HG03460 (cell line): ENCODE measurements at regions not wholly inside any gene's neighbourhood (a gene's known extent, or its start where the extent isn't known, plus 50 kb on each side); places are given as distances from the start of the nearest gene placed in this dataset.
"Not testable (repeated sequence)": the region's sequence is repeated elsewhere in the genome, so short reads cannot be mapped to it uniquely, and the experiment has no call there.

ENCODE experiments used
- ATAC-seq: cut with Tn5 transposase; IDR thresholded peaks from one replicate; pipeline ENCODE4 v1.9.1; 2021; ENCODE audit not compliant: unreplicated experiment

DNA sequence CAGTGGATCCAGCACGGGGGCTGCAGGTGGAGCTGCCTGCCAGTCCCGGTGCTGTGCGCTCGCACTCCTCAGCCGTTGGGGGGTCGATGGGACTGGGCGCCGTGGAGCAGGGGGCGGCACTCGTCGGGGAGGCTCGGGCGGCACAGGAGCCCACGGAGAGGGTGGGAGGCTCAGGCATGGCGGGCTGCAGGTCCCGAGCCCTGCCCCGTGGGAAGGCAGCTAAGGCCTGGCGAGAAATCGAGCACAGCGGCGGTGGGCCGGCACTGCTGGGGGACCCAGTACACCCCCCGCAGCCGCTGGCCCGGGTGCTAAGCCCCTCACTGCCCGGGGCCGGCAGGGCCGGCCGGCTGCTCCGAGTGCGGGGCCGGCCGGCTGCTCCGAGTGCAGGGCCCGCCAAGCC is 52.3 kb upstream of the MARK1 start:
- not testable (repeated sequence) for ATAC-seq

DNA sequence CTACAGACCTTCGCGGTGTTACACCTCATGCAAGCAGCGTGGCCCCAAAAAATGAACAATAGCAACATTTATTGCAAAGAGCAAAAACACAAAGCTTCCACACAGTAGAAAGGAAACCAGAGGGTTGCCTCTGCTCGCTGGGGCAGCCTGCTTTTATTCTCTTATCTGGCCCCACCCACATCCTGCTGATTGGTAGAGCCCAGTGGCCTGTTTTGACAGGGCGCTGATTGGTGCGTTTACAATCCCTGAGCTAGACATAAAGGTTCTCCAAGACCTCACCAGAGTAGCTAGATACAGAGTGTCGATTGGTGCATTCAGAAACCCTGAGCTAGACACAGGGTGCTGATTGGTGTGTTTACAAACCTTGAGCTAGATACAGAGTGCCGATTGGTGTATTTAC is 52.8 kb upstream of the MARK1 start:
- not testable (repeated sequence) for ATAC-seq

- no peak for ATAC-seq
Observed at GRCh38 chr1:220473440-220473839, 54.5 kb upstream of the MARK1 start.

DNA sequence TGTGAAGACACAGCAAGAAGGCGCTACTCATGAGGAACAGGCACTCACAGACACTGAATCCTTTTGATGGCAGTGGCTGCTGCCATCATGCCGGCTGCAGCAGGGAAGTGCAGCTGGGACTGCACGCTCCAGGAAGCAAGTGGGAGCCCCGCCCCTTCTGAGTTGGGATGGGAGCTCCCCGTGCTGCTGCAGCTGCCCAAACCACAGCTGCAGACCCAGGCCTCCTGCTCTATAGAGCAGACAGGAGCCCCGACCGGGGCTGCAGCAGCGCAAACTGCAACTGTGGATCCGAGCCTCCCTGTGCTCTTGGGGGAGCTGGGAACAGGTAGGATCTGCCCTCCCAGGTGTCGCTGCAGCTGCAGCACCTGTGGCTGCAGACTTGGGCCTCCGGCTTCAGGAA is 65.2 kb upstream of the MARK1 start:
- ATAC-seq: no peak

DNA sequence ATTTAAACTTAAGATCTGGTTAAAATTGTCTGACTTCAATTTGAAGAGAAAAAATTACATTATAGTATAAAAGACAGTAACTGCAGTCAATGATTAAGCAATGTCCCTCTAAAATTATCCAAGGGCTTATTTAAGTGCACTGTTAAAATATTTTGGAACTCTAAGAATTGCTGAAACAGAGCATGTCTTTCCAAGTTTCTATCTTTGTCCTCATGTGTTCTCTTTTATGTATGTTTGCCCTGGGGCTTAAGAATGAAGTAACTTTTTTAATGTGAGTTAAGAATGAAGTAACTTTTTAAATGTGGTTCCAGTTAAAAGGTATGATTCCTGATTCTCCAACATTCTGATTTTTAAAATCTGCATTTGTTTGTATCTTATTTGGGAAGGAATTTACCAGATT is 69.0 kb upstream of the MARK1 start:
- no peak for ATAC-seq

- no peak for ATAC-seq
Observed at GRCh38 chr1:220457957-220458609, 69.9 kb upstream of the MARK1 start.

GRCh38 chr1:220455559-220455958 is 72.4 kb upstream of the MARK1 start:
- ATAC-seq: no peak

GRCh38 chr1:220454155-220454777 is 73.7 kb upstream of the MARK1 start:
- ATAC-seq: no peak

GRCh38 chr1:220453371-220453770 is 74.6 kb upstream of the MARK1 start:
- ATAC-seq: no peak

DNA sequence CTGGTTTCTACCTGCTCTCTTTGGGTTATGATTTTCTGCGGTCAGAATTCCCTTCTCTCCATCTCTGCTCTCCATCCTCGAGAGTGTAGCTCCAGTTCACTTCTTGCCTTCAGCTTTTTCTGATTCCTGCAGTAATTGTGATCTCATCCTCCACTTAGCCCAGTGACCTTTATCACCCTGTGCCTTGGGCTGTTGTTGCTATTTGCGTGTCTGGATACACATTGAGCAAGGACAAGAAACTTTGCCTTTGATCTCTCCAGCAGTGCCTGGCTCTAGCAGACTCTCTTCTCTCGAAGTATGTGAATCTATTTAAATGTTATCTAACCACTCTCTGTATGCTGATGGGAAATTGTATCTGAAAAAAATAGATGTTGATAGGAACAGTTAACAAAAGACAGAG is 76.4 kb upstream of the MARK1 start:
- ATAC-seq: no peak

- no peak for ATAC-seq
Observed at GRCh38 chr1:220450927-220451326, 77.0 kb upstream of the MARK1 start.

DNA sequence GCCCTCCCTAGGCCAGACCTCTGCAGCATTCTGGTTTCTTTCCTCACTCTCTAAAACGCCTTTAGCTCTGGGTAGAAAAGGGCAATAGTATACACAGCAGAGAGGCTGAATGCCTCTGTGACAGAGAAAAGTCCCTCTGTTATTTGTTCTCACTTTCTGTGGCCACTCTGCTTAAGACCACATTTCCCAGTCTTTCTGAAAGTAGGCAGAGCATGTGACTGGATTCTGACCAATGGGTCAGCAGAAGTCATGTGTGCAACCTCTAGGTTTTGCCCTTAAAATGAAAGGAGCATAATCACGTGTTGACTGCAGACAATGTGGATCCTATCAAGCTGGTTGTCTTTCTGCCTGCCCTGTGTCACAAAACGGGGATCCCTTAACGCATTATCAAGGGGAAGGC is 79.7 kb upstream of the MARK1 start:
- ATAC-seq: no peak

- ATAC-seq: not testable (repeated sequence)
Observed at GRCh38 chr1:220444586-220444985, 83.3 kb upstream of the MARK1 start.

DNA sequence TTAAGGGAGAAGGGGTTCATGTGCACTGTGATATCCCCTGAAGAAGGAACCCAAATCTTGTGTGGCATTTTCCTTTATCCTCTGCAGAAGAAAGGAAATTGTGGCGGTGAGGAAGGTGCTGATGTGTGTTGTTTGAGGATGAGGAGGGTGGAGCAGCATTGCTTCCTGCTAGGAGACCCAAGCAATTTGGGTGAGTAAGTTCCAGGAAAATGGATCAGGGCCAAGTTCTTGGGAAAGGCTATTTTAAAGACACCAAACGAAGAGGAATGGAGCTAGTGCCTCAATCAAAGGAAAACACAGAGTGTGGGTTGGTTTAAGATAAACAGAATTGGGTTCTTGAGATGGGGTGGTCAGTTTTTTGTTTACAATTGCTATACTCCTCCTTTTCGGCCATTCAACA is 86.7 kb upstream of the MARK1 start:
- no peak for ATAC-seq

GRCh38 chr1:220438741-220439140 is 89.2 kb upstream of the MARK1 start:
- no peak for ATAC-seq

DNA sequence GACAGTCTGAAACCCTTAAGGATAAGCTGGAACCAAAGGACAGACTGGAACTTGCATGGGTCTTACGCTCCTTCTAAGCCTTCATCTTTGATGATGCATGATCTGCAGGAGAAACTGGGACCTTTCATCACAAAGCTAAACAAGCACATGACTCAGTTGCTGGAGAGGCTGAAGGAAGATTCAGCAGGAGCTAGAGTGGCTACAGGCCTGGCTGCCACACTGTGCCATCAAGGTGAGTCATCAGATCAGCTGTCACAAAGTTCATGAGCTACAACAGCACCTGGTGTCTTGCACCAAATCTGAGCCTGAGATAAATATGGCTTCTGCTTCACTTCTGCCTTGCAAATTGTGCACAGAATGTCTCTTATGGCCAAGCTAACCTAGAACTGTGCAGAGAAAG is 95.5 kb upstream of the MARK1 start:
- no peak for ATAC-seq

DNA sequence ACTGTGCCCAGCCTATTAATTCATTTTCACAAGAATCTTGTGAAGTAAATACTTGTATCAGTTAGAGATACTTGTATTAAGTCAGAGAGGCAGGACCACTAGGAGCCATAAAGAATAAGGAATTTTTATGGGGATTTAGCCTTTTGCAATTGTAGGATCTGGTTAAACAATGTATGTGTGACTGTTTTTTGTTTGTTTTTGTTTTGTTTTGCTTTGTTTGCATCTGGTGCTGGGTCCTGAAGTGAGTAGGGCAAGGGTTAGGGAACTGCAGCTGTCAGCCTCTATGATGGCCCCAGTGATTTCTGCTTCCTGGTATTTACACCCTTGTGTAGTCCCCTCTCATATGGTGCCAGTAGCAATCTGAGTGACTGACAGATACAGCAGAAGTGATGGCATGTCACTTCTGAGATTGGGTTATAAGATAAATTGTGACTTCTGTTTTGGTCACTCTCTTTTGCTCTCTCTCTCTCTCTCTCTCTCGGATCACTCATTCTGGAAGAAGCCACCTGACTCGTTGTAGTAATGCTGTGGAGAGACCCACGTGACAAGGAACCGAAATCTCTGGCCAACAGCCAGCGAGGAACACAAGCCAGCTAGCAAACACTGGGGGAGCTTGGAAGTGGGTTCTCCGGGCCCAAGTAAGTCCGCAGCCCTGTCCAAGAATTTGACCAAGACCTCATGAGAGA is 96.2 kb upstream of the MARK1 start:
- no peak for ATAC-seq

- ATAC-seq: no peak
Observed at GRCh38 chr1:220430586-220430985, 97.3 kb upstream of the MARK1 start.

DNA sequence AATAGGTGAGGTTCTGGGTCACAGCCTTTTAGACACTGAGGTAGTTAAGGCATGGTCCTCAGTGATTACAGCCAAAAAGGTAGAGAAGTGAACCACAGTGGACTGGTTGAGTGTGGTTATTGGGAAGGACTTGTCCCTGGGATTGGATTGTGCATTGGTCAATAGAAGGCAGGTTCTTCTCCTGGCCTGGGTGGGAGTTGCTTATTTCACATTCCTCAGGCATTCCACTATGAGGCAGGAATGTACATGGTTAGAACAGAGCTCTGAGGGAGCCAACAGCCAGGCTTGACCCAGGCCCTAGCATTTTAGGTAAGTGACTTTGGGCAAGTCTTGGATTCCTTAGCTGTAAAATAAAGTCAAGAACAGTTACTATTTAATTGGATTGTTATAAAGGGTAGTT is 97.9 kb upstream of the MARK1 start:
- no peak for ATAC-seq

GRCh38 chr1:220426989-220427388 is 100.9 kb upstream of the MARK1 start:
- ATAC-seq: no peak

DNA sequence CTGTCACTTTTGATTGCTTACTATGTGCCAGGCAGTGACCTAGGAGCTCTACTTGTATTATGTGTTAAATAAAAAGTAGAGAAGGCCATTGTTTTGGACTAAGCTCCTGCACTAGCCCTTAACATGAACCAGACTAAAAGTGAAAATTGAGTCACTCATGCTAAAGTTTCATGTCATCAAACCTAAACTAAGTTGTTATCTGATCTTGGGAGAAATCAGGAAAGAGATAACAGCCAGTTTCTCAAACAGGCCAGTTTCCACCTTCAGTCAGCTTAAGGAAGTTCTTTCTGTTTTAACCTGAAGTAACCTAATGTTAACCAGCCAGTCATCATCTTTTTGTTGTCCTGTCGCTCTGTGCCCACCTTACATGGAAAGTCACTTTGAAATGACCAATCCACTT is 102.1 kb upstream of the MARK1 start:
- no peak for ATAC-seq

GRCh38 chr1:220421508-220421907 is 106.4 kb upstream of the MARK1 start:
- ATAC-seq: no peak
